ENCODE measurements at regions not wholly inside any gene's neighbourhood (a gene's known extent, or its start where the extent isn't known, plus 50 kb on each side); places are given as distances from the start of the nearest gene placed in this dataset.

DNA sequence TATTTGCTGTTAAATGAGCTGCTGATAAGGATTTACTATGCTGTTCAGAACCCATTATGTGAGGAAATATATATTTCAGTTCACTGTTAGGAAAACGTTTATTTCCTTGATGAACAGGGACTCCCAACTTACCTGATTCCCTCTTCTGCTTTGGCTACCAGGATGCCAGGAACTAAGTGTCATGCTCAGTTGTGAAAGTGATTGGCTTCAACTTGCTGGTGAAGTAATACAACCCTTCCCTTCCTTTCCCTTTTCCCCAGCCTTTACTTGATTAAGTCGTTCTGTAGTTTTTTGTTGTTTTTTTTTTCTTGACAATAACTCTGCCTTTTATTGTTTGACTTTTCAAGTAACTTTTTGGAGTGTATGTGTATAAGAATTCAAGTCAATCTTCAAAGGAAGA lies 309.3 kb downstream of the DOCK8 start:
- TF ChIP-seq, protein P1, sequence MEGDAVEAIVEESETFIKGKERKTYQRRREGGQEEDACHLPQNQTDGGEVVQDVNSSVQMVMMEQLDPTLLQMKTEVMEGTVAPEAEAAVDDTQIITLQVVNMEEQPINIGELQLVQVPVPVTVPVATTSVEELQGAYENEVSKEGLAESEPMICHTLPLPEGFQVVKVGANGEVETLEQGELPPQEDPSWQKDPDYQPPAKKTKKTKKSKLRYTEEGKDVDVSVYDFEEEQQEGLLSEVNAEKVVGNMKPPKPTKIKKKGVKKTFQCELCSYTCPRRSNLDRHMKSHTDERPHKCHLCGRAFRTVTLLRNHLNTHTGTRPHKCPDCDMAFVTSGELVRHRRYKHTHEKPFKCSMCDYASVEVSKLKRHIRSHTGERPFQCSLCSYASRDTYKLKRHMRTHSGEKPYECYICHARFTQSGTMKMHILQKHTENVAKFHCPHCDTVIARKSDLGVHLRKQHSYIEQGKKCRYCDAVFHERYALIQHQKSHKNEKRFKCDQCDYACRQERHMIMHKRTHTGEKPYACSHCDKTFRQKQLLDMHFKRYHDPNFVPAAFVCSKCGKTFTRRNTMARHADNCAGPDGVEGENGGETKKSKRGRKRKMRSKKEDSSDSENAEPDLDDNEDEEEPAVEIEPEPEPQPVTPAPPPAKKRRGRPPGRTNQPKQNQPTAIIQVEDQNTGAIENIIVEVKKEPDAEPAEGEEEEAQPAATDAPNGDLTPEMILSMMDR (IDR thresholded peaks at IDR 0.05; ENCODE audit: extremely low read depth in 1 of 2, insufficient read depth in 1 of 2, low read depth in 1 of 2, low read length in 2 of 2) = no peak
- TF ChIP-seq, protein P2, sequence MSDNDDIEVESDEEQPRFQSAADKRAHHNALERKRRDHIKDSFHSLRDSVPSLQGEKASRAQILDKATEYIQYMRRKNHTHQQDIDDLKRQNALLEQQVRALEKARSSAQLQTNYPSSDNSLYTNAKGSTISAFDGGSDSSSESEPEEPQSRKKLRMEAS (IDR thresholded peaks at IDR 0.05; ENCODE audit: insufficient read depth, insufficient read length) = no peak
- no peak for TF ChIP-seq FOS (IDR thresholded peaks at IDR 0.05; ENCODE audit: borderline replicate concordance, insufficient read depth, low read length)
- TF ChIP-seq POLR2A (IDR thresholded peaks at IDR 0.05; ENCODE audit: low read depth, low read length) = no peak
- no peak for TF ChIP-seq POLR2AphosphoS5 (IDR thresholded peaks at IDR 0.05; ENCODE audit: insufficient read depth, low read depth, low read length)
- TF ChIP-seq MYC (IDR thresholded peaks at IDR 0.05; ENCODE audit: low read depth, low read length) = no peak
- TF ChIP-seq EZH2 (IDR thresholded peaks at IDR 0.05; ENCODE audit: borderline replicate concordance, low read depth, low read length, severe bottlenecking) = no peak
- TF ChIP-seq GATA2 (IDR thresholded peaks at IDR 0.05; ENCODE audit: insufficient read depth, insufficient read length, low read depth, low read length) = no peak

All from endothelial cell of umbilical vein (primary cell).